NCI-H1930 (cell line): ENCODE measurements at regions not wholly inside any gene's neighbourhood (a gene's known extent, or its start where the extent isn't known, plus 50 kb on each side); places are given as distances from the start of the nearest gene placed in this dataset.

ENCODE experiments used
- DNase-seq, 2 experiments: peaks; one replicate each; lab custom pipeline; 2025; lab: John Stamatoyannopoulos, UW

DNA sequence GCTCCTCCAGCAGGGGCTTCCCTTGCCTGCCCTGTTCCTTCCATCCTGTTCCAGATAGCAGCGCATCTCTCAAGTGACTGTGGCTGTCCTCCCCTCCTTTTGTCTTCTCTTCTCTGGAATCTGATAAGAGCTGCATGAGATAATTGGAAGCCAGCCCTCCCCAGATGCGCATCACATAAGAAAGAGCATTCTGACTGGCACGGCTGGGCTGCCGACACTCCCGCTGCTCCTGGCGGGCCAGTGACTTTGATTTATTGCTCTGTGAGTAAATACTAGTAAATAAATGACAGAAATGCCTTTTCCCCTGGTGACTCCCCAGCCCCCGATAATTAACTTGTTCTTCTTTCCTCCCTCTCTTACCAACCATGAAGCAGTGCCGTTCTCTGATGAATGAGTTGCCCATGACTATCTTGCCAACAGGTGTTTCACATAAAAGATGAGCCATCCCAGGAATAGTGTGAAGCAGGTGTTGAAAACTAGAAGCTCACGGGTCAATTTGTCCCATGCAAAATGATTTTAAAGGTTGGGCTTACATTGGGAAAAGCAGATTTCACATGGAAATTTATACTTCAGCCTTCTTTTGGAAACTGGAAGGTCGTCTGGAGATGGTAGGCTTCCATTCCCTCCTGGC lies 212.3 kb downstream of the ERCC6L2 start:
- no peak for DNase-seq

DNA sequence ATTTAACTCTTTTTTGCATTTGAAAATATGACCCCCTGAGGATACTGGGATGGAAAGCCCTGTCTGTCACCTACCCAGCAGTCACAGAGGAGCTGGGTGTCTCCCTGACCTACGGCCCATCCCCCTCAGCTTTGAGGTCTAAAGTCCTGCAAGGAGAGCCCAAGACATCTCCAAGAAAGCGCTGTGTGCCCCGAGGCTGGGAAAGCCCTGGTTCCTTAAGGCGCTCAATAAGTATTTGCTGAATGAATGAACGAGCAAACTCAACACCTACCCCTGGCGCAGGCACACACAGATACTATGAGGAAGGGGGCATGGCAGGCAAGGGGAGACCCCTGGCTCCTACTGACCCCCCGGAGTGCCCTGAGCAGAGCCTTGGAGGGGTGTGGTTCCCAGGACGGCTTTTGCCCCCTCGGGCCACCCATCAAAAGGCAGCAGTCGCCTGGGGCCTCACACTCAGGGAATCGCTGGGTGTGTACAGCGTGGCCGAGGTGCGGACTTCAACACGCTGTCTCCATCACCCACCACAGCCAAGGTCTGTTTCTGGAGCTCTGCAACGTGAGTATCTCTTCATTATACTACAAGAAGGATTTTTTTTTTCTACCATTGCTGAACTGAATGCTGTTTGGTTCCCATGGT lies 211.6 kb downstream of the ERCC6L2 start:
- DNase-seq: no peak

DNA sequence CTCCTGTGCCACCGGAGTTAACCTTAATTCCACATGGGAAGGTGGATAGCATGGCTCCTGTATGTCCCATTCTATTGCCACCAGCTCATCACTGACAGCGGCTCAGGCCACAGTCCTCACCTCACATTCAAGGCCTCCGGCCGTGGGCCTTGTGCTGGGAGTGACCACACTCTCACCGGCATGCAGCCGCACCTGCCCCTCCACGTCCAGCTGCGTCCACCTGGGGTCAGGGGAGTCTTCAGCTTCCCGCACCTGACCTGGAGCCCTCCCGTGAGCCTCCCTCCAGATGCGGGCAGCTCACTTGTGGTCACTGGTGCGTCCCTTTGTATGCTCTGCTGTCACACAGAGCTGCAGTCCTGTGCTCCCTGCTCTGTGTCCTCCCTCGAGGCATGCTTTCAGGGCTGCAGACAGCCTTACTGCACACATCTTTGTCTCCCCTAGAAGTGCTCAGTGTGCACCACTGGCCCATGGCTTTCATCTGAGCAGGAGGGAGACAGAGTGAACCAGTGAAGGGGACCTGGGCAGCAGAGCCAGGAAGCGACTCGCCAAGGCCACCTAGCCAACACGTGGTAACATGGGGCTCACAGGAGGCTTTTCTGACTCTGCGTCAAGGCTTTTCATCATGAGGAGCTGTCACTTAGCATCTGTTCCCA lies 210.1 kb downstream of the ERCC6L2 start:
- no peak for DNase-seq

DNA sequence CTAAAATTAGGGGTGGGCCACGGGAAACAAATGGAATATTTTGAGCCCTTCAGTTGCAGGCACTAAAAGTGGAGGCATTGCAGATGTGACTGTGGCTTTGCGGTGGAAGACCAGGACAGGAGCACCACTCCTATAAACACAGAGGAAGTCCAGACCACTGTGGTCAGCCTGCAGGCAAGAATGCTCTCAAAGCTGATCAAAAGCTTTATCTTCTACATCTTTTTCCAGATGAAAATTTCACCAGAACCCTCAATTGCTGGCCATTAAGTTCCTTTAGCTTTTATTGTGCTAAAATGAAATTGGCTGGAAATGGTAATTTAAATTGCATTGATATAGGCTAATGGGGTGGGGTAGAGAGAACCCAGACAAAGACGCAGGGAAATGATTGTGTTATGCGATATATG lies 208.8 kb downstream of the ERCC6L2 start:
- no peak for DNase-seq

DNA sequence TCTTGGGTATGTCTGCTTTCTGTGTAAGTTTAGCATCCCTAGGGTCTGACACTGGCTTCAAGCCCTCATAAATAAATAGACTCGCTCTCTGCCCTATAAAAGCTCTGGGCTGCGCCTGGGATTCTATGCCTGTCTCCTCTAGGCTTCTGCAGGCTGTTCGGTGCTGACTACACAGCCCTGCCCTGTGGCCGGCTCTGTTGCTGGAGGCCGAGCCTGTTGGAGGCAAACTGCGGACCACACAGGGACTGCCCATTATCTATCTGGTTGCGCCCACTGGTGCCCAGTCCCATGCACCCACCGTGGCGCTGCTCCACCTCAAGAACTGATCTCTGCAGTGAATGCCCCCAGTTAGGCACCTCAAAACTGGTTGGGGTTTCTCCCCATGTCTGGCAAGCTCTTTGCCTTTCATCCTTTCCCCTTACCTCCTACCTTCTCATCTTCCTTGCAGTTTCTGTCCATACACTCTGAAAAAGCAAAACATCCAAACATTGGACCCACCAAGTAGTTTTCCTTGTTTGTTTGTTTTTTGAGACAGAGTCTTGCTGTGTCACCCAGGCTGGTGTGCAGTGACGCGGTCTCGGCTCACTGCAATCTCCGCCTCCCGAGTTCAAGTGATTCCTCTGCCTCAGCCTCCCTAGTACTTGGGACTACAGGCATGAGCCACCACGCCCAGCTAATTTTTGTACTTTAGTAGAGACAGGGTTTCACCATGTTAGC lies 207.2 kb downstream of the ERCC6L2 start:
- DNase-seq: no peak

DNA sequence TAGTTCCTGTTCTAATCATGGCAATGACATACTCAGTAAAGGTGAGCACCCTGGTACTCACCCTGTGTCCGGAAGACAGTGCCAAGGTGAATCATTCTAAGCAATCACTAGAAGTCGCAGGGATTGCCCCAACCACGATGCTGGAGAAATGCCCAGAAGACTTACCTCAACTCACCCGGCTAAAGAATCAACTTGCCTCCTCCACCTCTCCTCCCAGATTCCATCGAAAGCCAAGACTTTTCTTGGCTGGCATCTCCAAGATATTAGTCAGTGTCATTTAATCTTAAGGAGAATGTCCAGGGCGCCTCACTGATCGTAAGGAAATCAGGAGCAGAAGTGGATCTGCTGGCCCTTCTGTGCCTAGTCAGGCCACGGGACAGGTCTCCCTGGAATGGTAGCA lies 204.9 kb downstream of the ERCC6L2 start:
- no peak for DNase-seq

DNA sequence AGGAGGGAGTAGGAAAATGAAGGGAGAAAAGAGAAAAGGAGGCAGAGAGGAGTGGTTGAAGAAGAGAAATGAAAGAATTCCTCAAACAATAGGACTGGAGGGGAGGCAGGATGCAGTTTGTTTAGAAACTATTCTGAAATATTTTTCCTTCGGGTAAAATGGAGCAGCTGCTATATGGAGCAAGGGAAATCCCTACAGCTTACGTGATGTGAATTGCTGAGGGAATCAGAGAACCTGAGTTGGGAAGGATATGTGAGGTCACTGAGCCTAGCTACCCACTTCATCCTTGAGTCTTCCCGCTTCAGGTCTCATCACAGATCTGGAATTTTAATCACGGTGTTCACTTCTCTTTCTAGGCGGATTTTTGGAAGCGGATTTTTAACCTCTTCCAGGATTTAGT lies 204.3 kb downstream of the ERCC6L2 start:
- no peak for DNase-seq

DNA sequence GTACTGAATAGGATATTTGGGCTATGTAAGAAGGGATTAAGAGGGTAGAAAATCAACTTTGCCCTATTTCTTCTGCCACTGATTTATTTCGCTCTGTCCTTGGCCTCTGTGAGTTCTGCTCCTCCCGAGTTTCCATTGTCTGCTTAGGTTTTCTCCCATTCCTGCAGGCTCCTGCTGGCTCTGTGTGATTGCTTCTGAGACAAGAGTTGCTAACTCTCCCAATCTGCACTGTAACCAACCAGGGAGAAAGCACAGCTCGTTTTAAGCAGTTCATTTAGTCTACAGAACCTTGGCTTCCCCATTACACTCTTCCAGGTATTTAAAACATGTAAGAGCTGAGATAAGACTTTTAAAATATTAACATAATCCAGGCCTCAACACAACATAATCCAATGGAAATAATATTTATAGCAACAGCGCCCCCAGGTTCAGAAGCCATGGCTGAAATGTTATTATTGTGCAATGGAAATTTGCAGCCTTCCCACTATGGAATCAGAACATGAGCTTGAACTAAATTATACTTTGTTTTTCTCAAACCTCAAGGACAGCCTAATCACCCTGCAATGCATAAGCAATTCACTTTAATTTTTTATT lies 203.5 kb downstream of the ERCC6L2 start:
- no peak for DNase-seq

DNA sequence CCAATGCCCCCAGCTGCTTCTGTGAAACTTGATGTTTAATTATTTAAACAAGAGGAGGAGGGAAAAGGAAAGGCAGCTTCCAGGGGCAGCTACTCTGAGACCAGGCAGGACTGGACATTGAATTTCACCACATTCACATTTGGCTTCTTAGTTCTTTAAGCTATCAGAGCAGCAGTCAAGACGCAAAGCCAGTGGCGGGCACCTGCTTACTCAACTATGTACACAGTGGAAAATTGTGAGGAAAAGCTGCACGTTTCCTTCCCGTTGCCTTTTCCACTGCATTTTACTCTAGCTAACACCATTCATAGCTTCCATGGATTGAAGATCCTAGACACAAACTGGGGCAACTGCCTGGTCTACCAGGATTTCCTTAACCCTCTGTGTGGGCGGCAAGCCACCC lies 200.3 kb downstream of the ERCC6L2 start:
- DNase-seq: no peak

DNA sequence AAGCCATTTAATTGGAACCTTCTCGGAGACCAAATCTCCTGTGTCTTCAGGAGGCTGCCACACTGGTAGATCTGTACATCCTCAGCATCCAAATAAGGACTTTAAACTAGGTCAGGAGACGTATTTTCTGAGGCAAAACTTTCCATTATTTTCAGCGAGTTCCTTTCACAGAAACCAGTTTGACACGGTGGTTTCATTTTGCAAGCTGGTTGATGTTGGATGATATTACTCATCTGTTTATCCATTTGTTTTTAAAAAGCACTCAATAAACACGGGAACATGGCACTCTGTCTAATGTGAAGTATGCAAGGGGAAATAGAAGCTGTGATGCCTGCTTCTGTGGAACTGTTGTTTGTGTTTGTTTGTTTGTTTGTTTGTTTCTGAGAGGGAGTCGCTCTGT lies 199.6 kb downstream of the ERCC6L2 start:
- DNase-seq: no peak

DNA sequence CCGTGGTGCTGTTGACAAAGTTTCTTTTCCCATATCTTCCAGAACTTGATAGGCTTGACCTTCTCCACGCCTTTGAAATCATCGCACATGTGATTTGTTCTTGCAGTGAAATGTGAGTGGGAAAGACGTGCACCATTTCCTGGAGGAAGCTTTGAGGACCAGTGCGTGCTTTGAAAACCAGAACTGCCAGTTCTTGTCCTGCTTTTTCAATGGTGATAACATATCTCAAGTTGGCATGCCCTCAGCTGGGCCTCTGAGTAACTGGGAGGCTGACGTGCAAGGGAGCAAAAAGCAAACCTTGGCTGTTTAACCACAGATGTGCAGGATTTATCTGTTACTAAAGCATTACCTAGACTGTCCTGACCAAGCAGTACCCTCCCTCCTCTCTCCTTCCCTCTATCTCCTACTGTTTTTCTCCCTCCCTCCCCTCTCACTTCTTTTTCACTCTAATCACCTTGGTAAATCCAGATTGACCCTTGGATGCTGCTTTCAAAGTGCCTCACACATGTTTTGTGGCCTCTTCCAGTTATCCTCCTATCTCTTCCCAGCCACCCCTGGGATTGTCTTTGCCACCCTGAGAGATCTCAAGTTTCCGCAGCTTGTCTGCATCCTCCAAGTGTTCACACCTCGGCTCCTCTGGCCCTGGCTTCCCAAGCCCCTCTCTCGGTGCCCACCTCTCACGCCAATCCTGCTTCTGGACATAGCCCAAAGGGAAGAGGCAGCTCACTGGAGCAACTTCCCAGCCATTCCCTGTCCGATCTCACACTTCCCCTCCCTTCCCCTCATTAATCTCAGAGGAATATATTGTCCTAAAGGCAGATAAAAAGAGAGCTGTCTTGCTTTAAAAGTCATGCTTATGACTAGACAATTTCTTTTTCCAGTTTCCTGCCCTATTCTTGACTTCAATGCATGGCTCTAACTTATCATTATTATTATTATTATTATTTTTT lies 198.3 kb downstream of the ERCC6L2 start:
- DNase-seq: no peak

DNA sequence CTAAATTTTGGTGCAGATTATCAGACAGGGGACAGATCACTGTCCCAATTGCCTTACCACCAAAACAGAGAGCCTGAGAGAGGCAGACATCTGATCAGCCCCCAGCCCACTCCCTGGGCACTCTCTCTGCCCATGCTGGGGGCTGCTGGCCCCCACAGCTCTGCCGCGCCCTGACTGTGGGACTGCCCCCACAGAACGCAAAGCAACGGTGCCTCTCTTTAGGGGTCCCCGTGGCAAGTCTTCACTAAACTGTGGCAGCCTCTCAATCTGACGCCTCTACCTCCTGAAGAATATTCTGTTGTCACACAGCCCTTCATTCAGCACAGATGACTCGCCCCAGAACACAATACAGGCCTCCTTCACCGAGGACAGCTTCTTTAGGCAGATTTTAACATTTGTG lies 197.4 kb downstream of the ERCC6L2 start:
- no peak for DNase-seq

DNA sequence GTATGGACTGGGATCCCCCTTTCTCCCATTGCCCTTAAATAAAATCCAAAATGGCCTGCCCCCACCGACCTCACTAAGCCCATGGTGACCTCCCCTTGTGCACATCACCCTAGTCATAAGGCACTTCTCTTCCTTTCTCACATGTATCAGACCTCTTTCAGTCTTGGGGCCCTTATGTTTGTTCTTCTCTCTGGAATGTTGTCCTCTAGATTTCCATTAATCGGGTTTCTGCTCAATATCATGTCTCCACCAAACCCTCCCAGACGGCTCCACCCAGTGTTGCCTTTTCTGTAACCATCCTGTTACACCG lies 196.3 kb downstream of the ERCC6L2 start:
- no peak for DNase-seq

DNA sequence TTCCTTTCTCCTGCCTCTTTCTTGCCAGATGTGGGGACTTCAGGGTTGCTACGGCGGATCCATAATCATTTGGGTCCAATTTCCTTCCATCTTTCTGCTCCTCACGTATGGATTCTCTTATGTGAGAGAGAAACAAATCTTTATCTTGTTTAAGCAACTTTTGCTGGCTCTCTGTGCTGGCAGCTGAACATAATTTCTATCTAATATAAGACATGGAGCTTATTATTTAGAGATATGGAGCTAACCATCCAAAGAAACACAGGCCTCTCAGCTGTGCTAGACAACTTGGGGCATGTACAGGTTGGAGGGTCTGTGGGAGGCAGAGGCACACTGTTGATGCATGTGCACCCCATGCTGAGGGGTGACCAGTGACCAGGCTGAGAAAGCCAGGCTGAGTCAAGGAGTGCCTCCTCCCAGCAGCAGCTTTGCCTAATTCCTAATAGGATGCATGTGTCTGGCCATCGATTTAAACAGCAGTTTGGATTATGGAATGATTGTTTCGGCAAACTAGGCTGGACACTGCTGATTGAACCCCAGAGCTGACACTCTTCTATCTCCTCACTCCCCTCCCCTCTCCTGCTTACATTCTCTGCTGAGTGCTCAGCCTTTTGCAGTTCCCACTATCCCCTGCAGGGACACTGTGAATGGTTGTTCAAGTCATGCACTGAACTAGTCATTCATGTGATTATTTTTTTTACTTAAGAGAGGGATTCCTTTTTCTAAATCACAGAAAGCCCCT lies 195.8 kb downstream of the ERCC6L2 start:
- no peak for DNase-seq

DNA sequence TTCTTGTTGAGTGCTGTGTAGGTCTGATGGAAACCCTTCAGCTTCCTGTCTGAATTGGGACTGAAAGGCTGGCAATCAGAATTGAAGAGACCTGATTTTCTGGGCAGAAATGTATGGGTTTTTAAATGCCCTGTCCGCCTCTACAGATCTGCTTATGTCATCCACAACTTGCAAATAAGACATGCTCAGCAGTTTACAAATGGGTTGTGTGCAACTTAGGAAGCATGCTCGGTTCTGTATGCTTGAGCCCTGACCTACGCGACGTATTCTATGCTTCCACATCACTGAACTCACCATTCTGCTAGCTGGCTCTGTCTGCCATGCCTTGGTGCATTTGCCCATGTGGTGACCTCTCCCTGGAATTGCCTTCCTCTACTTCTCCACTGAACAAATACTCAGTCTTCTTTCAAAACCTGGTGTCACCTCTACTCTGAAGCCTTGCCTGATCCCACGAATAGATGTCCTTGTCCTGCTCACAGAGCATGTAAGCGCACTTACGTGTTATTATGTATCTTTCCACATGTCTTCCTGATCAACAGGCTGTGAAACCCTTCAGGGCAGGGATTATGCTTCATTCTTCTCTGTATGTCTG lies 194.2 kb downstream of the ERCC6L2 start:
- no peak for DNase-seq

DNA sequence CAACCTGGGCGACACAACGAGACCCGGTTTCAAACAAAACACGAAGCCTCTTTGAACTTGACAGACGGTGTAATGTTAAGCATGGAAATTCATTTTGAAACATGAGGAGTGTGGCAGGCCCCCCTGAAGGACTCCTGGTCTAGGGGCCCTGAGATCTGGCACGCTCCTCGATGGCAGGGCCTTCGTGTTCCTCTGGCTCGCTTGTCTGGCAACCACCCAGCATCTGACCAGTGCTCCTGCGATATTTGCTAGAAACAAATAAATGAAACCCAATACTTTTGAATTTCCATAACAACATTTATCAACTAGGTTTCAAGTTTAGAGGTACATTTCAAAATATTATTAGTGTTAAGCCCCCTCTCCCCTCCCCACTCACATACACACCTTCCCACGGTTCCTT lies 193.0 kb downstream of the ERCC6L2 start:
- DNase-seq: no peak

DNA sequence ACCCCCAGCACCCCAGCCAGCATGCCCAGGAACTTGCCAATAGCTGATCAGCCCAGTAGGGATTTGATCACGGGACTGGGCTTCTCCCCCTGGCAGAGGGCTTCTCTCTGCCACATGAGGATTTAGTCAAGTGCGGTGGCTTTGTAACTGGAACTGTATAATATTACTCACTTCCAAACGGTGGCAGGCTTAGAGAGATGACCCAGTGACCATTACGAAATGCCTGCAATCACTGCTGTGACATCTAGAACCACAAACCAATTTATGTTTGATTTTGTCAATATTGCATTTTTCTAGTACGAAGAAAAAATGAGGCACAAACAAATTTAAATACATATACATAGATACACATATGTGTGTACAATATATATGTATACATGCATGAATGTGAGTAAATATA lies 192.1 kb downstream of the ERCC6L2 start:
- no peak for DNase-seq

DNA sequence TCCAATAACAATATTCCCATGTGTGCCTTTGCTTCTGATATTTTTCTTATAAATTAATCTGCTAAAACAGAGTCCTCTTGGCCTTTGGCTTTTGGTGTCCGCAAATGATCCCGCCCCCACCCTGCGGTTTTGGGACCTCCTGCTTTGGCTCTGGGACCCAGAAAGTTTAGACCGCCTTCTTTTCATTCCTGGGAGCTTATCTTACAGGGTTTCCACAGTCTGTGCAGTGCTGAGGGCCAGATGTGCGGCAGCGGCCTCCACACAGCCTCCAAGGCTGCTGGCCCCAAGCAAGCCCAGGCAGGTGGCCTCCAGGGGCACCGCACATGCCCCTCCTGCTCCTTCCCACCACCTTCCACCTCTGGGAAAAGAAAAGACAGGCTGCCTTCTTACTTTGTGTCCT lies 191.5 kb downstream of the ERCC6L2 start:
- DNase-seq: no peak

DNA sequence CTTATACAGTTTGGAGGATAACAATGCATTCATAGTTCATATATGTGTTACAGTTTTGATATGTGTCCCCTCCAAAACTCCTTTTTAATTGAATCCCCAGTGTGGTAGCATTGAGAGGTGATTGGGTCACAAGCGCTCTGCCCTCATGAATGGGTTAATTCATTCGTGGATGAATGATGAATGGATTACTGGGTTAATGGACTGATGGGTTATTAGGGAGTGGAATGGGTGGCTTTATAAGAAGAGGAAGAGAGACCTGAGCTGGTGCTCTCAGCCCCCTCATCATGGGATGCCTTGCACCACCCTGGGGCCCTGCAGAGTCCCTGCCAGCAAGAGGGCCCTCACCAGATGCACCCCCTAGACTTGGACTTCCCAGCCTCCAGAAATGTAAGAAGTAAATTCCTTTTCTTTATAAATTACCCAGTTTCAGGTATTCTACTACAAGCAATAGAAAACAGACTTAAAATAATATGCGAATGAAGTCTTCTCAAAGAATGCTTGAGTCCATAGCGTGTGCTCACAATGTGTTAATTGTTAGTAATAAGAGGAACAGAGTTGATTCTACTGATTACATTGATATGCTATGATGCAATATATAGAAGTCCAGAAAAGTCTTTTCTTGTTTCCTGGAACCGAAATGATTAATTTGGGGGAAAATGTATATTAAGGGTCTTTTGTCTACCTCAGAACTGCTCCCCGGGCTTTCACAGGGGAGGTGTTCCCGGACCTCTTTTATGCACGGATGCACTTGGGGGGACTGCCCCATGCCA lies 190.2 kb downstream of the ERCC6L2 start:
- no peak for DNase-seq
